Fibroblast of skin of left quadriceps (primary cell): ENCODE measurements at regions not wholly inside any gene's neighbourhood (a gene's known extent, or its start where the extent isn't known, plus 50 kb on each side); places are given as distances from the start of the nearest gene placed in this dataset.
"Not testable (repeated sequence)": the region's sequence is repeated elsewhere in the genome, so short reads cannot be mapped to it uniquely, and the experiment has no call there.

Experiments
- DNase-seq, 2 experiments: peaks; one replicate each; pipeline ENCODE4 v3.0.0-alpha.2; 2013; ENCODE audit warnings: low read depth in 2 of 2

DNA sequence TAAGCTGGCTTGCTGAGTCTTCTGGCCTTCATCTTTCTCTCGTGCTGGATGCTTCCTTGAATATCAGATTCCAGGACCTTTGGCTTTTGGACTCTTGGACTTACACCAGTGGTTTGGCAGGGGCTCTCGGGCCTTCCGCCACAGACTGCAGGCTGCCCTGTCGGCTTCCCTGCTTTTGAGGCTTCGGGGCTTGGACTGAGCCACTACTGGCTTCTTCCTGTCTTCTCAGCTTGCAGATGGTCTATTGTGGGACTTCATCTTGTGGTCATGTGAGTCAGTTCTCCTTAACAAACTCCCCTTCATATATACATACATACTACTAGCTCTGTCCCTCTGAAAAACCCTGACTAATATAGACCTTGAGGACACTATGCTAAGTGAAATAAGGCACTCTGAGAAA, 78.3 kb upstream of the SSBP2 start:
- DNase-seq = no peak

DNA sequence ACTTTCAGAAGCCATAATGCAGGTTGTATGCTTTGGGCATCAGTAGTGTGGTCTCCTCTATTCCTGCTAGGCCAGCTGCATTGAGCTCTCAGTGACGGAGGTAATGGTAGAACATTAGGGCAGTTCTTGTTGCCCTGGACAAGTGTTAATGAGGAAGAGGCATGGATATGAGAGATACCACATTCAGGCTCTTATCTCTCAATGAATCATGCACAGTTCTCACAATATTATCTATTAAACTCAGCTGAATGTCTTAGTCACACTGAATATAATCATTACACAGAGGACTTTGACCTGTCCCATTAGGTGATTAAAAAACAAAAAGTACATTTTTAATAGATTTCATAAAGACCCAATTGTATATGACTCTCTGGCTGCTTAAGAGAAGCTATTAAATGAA, 76.6 kb upstream of the SSBP2 start:
- DNase-seq = no peak

DNA sequence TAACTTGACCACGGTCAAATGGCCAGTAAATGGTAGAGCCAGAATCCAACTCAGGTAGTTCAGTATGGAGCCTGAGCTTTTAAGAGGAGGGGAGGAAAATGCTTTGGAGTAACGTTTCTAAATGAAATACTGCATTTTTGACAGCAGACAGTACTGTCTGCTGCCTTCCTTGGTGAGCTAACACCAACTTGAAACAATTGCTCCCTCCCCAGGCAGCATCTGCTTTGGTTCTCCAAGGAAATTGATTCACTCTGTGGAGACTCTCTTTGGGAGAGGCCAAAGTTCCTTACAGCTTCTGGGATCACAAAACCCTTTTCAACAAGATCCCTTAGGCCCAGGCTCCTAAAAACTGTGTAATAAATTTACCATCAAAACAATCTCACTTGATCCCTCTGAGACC, 75.2 kb upstream of the SSBP2 start:
- peak in 1 of 2 experiments; percentile 17 for DNase-seq

DNA sequence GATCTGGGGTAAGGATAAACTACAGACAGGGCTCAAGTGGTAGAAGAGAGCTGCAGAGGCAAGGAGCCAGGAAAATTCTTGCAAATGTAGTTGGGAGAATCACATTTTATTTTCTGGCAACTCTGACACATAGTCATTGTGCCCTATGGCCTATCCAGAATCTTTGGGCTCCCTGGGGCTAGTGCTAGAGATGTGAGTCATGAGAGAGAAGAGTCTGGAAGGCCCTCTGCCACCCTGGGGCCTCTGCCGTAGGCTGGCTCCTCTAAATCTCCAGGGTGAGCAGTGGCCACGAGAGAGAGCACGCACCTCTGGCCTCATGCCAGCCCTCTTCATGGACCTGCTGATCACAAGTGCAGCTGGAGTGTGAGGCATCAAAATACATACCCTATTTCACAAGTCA, 74.3 kb upstream of the SSBP2 start:
- DNase-seq = no peak

DNA sequence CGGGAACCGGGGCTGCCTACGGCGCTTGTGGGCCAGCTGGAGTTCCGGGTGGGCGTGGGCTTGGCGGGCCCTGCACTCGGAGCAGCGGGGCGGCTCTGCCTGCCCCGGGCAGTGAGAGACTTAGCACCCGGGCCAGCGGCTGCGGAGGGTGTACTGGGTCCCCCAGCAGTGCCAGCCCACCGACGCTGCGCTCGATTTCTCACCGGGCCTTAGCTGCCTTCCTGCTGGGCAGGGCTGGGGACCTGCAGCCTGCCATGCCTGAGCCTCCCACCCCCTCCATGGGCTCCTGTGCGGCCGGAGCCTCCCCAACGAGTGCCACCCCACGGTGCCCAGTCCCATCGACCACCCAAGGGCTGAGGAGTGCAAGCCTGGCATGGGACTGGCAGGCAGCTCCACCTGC, 72.8 kb upstream of the SSBP2 start:
- not testable (repeated sequence) for DNase-seq

DNA sequence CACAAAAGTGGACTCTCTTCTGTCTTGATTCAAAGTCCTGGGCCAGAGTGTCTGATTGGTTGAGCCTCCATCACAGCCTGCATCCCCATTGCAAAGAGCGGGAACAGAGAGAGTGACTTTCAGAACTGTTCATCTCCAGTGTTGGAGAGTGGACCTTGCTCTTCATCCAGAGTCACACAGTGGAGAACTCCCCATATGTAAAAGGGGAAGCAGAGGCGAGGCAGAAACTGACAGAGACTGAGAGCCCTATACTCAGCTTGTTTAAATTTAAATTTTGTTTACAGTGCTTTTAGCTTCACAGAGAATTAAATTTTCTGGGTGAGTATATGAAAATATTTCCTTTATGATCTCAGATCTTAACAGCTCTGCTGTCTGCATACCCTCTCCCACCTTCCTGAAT, 70.0 kb upstream of the SSBP2 start:
- DNase-seq = no peak

DNA sequence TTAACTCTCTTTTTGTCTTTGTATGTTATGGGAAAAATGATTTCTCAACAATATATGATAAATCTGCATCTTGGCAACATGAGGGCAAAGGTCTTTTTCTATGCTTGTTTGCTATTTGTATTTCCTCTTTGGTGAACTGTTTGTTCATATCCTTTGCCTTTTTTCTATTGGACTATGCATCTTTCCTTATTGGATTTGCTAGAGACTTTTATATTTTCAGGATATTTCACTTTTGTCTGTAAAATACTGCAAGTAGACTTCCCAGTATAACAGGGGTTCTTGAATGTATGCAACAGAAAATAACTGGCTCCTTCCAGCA, 69.4 kb upstream of the SSBP2 start:
- DNase-seq = no peak

DNA sequence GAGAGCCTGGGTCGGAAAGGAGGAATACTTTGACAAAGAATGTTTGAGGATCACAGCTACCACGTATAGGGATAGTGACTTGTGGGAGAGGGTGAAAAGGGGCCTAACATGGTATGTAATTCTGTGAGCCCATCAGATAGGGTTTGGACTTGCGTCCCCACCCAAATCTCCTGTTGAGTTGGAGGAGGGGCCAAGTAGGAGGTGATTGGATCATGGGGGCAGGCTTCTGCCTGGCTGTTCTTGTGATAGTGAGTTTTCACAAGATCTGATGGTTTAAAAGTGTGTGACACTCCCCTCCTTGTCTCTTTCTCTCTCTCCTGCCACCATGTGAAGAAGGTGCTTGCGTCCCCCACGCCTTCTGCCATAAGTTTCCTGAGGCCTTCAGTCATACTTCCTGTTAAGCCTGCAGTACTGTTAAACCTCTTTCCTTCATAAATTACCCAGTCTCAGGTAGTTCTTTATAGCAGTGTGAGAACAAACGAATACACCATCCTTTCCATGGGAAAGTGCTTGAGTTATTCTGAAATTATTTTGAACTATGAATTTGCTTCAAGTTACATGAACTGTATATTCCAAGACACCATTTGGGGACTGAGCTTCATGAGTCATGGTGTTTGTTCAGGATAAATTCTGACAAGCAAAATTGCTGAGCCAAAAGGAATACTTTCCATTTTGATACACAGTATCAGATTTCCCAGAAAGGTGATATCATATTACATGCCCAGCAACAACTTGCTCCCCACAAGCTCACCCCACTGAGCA, 68.8 kb upstream of the SSBP2 start:
- DNase-seq = no peak

DNA sequence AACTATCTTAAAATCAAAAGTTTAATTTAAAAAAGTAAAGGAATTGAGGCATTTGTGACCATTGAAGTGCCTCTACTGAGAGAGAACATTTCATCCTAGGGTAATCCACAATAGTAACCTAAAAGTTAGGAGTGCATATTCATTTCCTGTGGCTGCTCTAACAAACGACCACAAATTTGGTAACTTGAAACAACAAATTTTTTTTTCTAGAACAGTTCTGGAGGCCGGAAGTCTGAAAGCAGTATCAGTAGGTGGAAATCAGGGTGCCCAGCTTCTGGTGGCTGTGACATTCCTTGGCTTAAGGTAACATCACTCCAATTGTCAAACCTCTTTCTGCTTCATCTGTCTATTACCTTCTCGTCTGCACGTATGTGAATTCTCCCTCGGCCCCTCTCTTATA, 67.1 kb upstream of the SSBP2 start:
- no peak for DNase-seq

DNA sequence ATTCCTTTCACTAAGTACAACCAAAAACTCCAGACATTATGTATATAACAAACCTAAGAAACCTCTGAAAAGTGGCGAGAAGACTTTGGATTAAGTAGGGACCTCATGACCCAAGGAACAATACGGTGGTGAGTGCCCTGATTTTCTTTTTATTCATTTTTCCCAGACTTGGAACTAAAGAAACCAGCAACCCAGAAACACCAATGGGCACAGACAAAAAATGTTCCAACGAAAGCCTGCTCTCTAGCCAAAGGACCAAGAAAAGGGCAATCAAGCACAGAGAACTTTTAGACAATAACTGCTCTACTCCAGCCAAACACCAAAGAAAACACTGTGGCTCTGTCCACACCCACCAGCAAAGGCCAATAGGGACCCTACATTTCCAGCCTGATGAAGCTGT, 66.2 kb upstream of the SSBP2 start:
- DNase-seq = no peak

DNA sequence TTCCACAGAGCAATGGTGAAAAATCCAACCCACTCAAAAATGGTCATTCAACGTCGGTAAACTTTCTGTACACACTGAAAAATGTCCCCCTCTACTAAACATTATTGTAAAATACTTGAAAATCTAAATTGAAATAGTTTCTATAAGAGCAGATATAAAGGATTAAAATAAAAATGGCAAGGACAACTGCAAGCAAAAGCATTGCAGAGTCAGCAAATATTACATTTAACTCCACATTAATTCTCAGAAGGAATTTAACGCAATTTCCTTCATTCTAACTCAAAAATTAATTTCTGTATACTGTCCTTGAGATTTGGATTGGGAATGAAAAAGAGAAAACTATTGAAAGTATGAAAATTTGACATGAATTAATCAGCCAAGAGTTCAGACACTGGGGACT, 64.4 kb upstream of the SSBP2 start:
- no peak for DNase-seq

DNA sequence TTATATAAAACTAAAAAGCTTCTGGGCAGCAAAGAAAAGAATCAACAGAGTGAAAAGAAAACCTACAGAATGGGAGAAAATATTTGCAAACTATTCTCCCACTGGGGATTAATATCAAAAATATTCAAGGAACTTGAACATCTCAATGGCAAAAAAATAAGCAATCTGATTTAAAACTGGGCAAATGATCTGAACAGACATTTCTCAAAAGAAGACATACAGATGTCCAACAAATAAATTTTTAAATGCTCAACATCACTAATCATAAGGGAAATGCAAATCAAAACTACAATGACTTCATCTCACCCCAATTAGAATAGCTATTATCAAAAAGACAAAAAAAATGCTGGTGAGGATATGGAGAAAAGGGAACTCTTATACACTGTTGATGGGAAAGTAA, 57.2 kb upstream of the SSBP2 start:
- DNase-seq = no peak

DNA sequence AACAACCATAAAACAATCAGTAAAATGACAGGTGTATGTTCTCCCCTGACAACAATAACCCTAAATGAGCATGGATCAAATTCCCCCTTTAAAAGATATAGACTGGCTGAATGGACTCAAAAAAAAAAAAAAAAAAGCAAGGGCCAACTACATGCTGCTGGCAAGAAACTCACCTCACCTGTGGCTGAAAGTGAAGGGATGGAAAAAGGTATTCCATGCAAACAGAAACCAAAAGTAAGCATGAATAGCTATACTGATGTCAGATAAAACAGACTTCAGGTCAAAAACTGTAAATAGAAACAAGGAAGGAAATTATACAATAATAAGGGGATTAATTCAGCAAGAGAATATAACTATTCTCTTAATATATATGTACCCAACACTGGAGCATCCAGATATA, 54.2 kb upstream of the SSBP2 start:
- DNase-seq = no peak

DNA sequence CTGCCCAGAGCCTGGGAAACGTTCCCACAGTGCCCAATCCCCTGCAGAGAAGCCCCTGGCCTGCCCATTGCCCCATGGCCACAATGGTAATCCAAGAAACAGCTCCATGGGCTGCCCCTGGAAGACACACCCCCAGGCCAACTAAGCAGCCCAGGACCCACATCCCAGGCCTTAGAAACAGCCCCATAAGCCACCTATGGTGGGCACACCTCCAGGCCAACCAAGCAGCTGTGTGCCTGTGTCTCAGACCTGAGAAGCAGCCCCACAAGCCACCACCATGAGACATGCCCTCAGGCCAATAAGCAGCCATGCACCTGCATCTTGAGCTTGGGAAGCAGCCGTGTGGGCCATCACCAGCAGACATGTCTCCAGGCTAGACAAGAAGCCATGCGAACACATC, 52.9 kb upstream of the SSBP2 start:
- DNase-seq = no peak

DNA sequence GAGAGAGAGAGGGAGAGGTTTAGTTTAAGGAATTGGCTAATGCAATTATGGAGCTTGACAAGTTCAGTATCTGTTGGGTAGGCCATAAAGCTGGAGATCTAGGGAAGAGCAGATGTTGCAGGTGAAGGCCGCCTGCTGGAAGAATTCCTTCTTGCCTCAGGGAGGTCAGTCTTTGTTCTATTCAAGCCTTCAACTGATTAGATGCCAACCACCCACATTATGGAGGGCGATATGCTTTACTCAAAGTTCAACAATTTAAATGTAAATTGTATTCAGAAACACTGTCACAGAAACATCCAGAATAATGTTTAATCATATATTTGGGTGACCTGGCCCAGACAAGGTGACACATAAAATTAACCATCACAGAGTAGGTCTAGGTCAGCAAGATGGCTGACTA, 51.7 kb upstream of the SSBP2 start:
- no peak for DNase-seq

DNA sequence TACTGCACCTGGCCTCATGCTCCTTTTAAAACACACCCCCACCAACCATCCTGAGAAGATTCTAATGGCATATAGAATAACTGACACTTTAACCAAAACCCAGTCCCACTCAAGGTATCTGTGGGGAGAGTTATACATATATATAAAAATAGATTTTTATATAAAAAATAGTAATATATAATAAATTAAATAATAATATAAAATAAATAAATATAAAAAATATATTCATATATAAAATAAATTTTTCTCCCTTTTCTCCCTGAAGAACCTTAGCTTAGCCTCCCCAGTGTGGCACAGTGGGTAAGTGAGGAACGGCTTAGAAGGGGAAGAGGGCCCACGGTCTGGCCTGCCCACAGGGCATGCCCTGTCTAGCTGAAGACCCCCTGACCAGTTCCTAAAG, 51.1 kb upstream of the SSBP2 start:
- no peak for DNase-seq

DNA sequence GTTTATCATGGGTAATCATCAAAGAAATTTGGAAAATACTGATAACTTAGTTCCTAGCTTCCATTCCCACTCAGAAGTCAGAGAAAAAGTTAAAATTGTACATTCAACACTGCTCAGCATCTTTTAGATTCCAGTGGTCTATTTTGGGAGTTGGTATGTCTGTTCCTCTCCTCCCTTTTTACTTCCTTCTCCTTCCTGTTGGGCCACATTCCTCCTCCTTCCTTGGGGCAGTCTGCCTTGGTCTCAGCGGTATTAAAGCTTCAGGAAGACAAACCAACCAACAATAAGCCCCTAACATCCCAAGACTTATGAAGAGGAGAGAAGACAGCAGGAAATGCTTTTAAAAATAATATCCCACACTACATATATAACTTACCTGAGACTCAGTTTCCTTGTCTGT, 49.9 kb upstream of the SSBP2 start:
- DNase-seq = no peak
